Loucy (cell line): ENCODE measurements at regions not wholly inside any gene's neighbourhood (a gene's known extent, or its start where the extent isn't known, plus 50 kb on each side); places are given as distances from the start of the nearest gene placed in this dataset.

Source experiments
- EZH2phosphoT487 ChIP-seq: fragments of 200-600 bp; IDR thresholded peaks from 2 replicates; pipeline ENCODE4 v1.6.1; 2018; ENCODE audit warnings: antibody characterized with exemption, mild to moderate bottlenecking, moderate library complexity, borderline replicate concordance
- TF ChIP-seq, protein P1 (sequence below): fragments of 200-600 bp; sonication (generic); conservative IDR thresholded peaks from 2 replicates; pipeline ENCODE4 v1.5.1; 2014; ENCODE audit warnings: mild to moderate bottlenecking, antibody characterized with exemption, low read length

GRCh38 chr18:56108478-56109367 lies 520.7 kb upstream of the TCF4 start:
- TF ChIP-seq, protein P1, sequence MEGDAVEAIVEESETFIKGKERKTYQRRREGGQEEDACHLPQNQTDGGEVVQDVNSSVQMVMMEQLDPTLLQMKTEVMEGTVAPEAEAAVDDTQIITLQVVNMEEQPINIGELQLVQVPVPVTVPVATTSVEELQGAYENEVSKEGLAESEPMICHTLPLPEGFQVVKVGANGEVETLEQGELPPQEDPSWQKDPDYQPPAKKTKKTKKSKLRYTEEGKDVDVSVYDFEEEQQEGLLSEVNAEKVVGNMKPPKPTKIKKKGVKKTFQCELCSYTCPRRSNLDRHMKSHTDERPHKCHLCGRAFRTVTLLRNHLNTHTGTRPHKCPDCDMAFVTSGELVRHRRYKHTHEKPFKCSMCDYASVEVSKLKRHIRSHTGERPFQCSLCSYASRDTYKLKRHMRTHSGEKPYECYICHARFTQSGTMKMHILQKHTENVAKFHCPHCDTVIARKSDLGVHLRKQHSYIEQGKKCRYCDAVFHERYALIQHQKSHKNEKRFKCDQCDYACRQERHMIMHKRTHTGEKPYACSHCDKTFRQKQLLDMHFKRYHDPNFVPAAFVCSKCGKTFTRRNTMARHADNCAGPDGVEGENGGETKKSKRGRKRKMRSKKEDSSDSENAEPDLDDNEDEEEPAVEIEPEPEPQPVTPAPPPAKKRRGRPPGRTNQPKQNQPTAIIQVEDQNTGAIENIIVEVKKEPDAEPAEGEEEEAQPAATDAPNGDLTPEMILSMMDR: no peak
- TF ChIP-seq EZH2phosphoT487: no peak
